HG03575 (cell line): ENCODE measurements at regions not wholly inside any gene's neighbourhood (a gene's known extent, or its start where the extent isn't known, plus 50 kb on each side); places are given as distances from the start of the nearest gene placed in this dataset.

ENCODE experiments used
- ATAC-seq: cut with Tn5 transposase; IDR thresholded peaks from one replicate; pipeline ENCODE4 v1.9.1; 2021; ENCODE audit not compliant: unreplicated experiment, insufficient number of reproducible peaks, low FRiP score; ENCODE audit errors: extremely low read depth

GRCh38 chr4:159540038-159540437 lies 437.2 kb downstream of the RAPGEF2 start:
- no peak for ATAC-seq

DNA sequence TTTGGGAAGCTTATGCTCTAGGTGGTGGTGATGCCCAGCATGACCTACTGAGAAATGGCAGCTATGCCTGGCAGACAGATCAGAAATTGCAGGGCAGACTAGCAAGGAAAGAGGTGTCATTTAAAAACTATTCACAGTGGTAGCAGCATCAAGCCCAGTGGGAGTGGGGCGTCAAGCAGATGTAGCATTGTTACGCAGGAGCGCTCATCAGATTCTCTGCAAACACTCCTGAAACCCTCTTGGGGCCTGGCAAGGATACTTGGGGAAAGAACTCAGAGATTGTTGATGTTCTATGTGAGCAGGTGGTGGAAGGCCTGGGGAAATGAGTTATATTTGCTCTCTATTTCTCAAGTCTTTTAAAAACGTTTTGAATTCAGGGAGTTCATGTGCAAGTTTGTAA lies 437.6 kb downstream of the RAPGEF2 start:
- ATAC-seq: no peak

DNA sequence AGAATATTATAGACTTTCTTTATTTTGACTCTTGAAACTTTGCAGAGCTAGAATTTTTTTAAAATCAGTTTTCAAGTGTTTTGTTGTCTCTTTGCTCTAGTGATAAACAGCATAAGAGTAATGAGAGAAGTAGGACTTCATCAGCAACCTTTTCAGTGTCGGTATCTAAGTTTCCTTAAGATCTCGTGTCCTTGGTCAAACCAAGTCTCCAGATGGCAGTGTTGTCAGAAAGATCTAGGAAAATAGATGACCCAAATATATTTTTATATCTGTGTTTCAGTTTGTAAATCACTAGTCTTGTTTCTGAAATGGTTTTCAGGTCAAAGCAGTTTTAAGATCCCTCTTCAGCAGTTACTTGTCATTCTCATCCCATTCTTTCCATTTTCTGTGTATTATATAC lies 438.3 kb downstream of the RAPGEF2 start:
- no peak for ATAC-seq

GRCh38 chr4:159542296-159542695 lies 439.4 kb downstream of the RAPGEF2 start:
- no peak for ATAC-seq

DNA sequence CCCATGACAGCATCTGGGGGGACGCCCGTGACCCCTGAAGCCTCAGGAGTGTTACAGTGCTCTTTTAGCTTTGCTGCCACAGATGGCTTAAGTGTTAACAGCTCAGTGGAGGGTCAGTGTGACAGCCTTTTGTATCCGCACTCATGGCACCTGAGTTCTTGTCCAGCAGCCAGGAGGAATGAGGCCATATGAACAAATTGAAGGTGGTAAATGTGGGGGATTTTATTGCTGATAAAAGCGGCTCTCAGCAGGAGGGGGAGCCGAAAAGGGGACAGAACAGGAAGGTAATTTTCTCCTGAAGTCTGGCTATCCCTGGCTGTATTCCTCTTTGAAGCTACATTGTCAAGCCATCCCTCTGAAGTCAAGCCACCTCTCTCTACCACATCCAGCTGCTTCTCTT lies 441.0 kb downstream of the RAPGEF2 start:
- ATAC-seq: no peak

- ATAC-seq: no peak
Observed at GRCh38 chr4:159545556-159545955, 442.7 kb downstream of the RAPGEF2 start.

DNA sequence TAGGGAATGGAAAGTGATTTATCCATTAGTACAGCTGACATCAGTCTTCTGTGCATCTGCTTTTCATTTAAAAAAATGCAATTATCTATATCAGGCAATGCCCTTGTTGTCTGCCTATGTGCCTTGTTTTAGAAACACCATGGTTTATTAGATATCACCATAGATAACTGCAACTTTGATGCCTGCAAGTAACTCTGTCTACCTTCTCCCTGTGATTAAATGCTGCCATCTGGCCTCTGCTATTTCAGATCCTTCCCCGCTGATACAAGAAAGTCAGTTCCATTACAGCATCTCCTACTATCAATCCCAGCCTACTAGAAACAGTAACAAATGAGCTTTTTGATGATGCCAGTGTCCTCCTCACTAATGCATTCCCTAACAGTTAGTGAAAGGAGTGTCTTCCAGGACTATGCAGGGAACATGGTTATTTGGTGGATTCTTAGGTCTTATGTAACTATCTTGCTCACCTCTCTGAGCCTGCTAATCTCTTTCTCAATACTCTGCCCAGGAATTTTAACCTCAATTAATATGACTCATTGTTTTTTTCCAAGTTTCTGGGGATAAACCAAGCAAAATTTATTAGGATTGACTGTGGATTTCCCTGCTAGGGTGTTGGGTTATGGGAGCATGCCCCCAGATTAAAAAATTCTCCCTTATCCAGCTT lies 444.9 kb downstream of the RAPGEF2 start:
- no peak for ATAC-seq

DNA sequence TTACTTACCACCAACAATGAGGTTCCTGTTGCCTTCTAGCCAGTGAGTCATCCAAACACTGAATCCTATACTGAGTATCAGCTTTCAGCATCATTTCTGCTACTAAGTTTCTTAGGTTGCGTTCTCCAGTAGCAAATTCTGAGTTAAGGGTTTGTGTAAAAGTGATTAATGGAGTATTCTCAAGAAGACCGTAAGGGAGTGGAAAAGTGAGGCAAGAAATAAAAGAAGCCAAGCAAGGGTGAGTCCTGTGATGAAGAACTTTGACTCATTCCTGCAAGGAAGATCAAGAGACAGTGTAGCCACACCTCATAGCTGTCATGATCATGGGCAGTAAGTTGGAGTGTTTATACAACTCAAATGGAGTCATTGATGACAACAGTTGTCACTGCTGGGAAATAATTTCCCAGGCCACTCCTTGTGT lies 446.2 kb downstream of the RAPGEF2 start:
- no peak for ATAC-seq

- no peak for ATAC-seq
Observed at GRCh38 chr4:159551281-159551680, 448.4 kb downstream of the RAPGEF2 start.

GRCh38 chr4:159552979-159553768 lies 450.3 kb downstream of the RAPGEF2 start:
- no peak for ATAC-seq

DNA sequence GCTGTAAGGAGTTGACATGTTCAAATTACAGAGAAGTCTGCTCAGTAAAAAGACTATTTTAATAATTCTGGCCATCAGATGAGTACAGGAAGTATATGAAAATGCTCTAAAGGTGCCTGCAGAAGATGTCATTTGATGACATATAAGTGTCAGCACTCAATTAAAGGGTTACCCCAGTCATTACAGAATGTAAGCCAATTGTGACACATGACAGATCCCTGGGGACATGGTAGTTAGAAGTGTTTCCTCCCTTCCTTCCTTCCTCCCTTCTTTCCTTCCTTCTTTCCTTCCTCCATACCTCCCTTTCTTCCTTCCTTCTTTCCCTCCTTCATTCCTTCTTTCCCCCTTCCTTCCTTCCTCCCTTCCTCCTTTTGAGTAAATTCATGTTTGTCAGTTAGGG lies 453.0 kb downstream of the RAPGEF2 start:
- ATAC-seq: no peak

- ATAC-seq: no peak
Observed at GRCh38 chr4:159562366-159562765, 459.5 kb downstream of the RAPGEF2 start.

DNA sequence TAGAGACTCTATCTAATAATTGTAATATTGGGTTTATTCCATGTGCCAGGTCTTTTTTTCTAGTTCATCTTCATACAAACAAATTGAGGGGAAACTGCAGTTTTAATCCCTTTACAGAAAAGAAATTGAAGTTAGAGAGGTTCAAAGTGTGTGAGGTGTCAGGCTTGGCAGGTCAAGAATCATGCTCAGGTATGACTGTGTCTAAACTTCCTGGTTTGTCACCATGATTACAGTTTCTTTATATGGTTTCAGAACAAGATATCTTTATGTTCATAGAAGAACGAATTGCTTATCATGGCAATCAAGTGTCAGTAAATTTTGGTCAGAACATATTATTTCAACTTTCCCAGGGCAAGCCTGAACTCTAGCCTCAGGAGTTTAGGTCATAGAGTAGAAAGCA lies 460.4 kb downstream of the RAPGEF2 start:
- no peak for ATAC-seq

DNA sequence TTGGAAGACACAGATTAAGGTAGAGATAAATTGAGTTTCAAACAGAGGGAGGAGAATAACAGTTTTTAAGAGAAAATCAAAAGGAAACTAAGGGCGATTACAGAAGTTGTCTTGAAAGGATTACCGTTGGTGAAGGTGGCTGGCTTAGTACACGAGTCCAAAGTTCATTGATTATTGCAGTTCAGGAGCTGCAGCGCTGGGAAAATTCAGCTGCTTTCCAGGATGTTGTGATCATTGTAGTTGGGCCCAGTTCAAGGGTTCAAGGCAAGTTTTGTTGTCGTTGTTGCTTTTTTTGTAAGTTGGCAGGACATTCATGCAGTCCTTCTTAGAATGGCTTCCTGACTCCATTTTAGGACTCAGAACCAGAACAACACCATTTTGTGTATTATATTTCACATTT lies 461.7 kb downstream of the RAPGEF2 start:
- ATAC-seq: no peak

GRCh38 chr4:159566786-159567185 lies 463.9 kb downstream of the RAPGEF2 start:
- ATAC-seq: no peak

DNA sequence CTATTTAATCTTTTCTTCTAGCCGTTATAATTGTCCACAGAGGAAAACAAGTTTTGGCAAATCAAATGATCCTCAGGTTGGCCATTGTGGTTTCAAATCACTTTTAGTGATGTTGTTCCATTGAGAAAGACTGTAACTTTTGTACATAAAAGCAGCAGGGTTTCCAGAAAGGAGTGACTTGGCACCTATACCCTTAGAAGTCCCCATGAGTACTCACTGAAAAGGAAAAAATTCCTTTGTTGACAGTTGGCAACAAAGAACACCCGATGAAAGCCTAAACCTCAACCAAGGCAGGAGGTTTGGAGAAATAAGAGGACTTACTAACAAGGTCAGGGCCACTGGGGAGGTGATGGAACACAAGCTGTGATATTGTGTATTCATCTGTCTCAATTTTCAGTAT lies 474.4 kb downstream of the RAPGEF2 start:
- no peak for ATAC-seq

DNA sequence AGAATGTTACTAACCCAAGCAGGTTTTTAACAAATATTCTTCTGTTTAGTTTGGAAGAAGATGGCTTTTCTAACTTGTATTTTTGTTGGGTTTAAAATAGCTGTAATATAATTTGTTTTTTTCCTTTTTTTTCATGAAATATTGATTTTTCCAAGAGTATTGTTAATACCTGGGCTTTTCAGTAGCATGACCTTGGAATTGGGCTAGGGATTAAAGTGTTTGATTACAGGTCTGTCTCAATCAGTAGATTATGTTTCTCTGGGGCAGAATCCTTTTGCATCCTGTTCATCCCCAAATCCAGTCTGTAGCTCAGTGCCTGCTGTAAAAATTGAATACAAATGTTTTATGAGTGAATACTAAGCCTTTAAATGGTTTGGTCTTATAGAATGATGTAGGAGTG lies 479.8 kb downstream of the RAPGEF2 start:
- ATAC-seq: no peak

DNA sequence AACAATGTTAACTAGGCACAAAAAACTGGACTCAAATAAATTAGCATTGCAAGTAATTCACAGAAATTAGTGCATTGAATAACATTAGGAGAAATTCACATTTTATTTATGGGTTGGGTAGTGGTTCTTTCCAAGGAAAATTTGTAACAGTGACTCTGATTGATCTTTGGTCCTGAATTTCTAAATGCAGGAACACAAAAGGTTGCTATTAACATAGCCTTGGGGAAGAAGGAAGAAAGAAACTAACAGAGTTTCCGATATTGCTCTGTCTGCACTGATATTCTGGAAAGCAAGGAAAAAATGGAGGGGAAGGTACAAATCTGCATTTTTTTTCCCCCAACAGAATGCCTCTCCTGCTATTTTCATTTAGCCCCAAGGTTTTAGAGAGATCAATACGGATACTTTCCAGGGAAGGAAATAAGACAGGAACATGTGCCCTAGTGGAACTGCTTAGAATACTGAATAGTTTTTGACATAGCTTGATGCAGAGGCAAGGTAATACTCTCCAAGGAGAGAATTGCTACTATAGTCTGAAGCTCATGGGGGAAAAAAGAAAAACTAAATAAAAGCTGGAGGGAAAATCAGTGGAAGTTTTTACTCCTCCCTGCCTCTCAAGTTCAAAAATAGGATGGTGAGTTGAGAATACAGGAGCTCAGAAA lies 490.1 kb downstream of the RAPGEF2 start:
- ATAC-seq: no peak

DNA sequence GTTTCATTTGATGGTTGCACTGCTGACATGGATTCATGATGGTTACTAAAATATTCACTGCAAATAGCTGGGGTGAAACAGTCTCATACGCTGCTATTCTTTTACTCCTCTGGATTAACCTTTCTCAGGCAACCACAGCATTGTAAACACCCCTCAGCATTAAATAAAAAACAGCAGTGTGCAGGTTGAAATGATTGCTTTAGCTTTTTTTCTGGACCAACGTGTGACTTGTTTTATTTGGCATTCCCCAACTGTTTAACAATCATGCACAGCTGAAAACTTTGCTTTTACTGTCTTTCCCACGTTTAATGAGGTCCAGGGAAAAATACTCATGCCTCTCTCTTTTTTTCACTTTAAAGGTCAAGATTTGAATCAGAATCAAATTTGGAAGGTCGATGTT lies 490.8 kb downstream of the RAPGEF2 start:
- no peak for ATAC-seq

DNA sequence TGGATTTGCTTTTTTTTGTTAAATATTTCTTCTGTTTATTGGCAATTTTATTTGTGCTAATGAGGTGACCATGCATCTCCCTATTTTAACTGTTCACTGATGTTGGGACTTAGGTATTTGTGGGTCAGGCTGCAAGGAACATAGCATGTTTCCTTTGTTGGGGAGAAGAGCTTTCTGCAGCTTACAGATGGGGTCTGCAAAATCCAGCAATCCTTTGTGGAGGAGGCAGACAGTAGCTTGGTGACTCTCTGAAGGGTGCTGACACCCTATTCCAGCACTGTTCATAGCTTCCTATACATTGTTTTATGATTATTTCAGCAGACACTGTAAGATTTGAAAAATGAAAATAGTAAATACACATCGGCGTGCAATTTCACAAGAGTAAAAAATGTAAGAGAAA lies 491.7 kb downstream of the RAPGEF2 start:
- ATAC-seq: no peak
